H1 (cell line): ENCODE measurements at regions not wholly inside any gene's neighbourhood (a gene's known extent, or its start where the extent isn't known, plus 50 kb on each side); places are given as distances from the start of the nearest gene placed in this dataset.

Experiments used
- CTCF ChIP-seq, 3 experiments: IDR thresholded peaks; 1 replicate in 2 of 3; 2 replicates in 1 of 3; pipeline versions ENCODE4 v1.5.1 to v1.6.1; 2011; ENCODE audit warnings: low read length in 3 of 3, mild to moderate bottlenecking in 3 of 3, inconsistent platforms in 2 of 3, low read depth in 1 of 3, moderate library complexity in 1 of 3; ENCODE audit not compliant: insufficient read depth in 1 of 3; ENCODE audit errors: control extremely low read depth in 1 of 3
- EP300 ChIP-seq, 2 experiments: IDR thresholded peaks; 1 replicate in 1 of 2; 2 replicates in 1 of 2; pipeline ENCODE4 v1.6.1; 2011 to 2012; ENCODE audit warnings: low read depth in 2 of 2, low read length in 2 of 2, mild to moderate bottlenecking in 2 of 2, borderline replicate concordance in 1 of 2, inconsistent platforms in 1 of 2, moderate library complexity in 1 of 2
- MAX ChIP-seq: IDR thresholded peaks from 2 replicates; pipeline ENCODE4 v1.6.1; 2012; ENCODE audit warnings: inconsistent platforms
- POLR2A ChIP-seq, 2 experiments: IDR thresholded peaks; 1 replicate in 1 of 2; 2 replicates in 1 of 2; pipeline ENCODE4 v1.6.1; 2011; ENCODE audit warnings: low read depth in 2 of 2, low read length in 2 of 2, mild to moderate bottlenecking in 2 of 2; ENCODE audit errors: control extremely low read depth in 1 of 2

GRCh38 chr5:21125238-21125983, 1137.4 kb upstream of the CDH18 start:
- TF ChIP-seq EP300 (IDR thresholded peaks at IDR 0.05; ENCODE audit: borderline replicate concordance in 1 of 2, low read depth in 2 of 2, low read length in 2 of 2): no peak
- TF ChIP-seq CTCF (IDR thresholded peaks at IDR 0.05; ENCODE audit: control extremely low read depth in 1 of 3, insufficient read depth in 1 of 3, low read depth in 1 of 3, low read length in 3 of 3): no peak
- no peak for TF ChIP-seq POLR2A (IDR thresholded peaks at IDR 0.05; ENCODE audit: control extremely low read depth in 1 of 2, low read depth in 2 of 2, low read length in 2 of 2)
- no peak for TF ChIP-seq MAX
